ENCODE measurements at regions not wholly inside any gene's neighbourhood (a gene's known extent, or its start where the extent isn't known, plus 50 kb on each side); places are given as distances from the start of the nearest gene placed in this dataset.
"Not testable (repeated sequence)": the region's sequence is repeated elsewhere in the genome, so short reads cannot be mapped to it uniquely, and the experiment has no call there.

DNA sequence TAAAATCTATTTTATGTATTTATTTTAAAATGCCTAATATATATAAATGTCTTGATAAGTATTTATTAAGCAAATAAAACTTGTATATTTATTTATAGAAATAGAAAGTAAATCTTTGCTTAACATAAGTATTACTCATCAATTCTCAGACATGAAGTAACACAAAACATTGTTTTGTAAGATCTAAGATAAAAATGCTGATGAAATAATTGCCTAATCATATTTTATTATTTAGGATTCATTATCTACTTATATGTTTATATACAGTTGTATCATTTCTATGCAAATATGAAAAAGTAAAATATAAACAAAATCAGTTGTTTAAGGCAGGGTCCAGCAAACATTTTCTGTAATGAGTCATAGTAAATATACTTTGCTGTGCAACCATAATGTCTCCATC, 507.8 kb upstream of the CNTN5 start:
- DNase-seq (ENCODE audit: low read depth, low spot score) = no peak

DNA sequence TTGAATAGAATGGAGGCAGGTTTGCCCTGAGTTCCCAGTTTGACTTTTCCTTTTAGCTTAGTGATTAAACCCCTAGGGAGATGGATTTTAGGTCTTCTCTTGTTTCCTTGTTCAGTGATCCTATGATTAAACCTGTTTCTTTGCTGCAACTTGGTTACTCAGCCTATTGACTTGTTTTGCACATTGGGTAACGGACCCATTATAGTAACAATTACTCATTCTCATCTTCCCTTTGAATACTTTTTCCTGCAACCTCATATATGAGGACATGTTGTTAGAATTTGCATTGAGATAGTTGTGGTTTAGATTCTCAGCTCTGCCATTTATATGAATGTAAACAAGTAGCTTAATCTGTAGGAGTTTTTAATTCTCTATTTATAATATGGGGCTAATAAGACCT, 489.2 kb upstream of the CNTN5 start:
- DNase-seq (ENCODE audit: low read depth, low spot score) = no peak

DNA sequence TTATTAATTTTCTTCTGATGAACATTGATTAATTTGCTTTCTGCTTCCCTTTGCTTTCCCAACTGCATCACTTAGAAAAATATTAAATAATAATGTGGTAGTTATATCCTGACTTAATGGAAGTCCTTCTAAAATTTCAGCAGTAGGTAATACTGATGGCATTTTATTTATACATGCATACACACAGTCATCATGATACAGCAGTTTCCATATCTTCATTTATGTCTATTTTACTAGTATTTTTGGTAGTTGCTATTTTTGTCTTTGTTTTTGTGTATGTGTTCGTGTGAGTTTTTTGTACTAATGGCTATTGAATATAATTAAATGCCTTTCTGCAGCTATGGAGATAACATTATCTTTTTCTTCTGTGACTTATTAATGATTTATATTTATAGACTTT, 484.7 kb upstream of the CNTN5 start:
- DNase-seq (ENCODE audit: low read depth, low spot score) = no peak

DNA sequence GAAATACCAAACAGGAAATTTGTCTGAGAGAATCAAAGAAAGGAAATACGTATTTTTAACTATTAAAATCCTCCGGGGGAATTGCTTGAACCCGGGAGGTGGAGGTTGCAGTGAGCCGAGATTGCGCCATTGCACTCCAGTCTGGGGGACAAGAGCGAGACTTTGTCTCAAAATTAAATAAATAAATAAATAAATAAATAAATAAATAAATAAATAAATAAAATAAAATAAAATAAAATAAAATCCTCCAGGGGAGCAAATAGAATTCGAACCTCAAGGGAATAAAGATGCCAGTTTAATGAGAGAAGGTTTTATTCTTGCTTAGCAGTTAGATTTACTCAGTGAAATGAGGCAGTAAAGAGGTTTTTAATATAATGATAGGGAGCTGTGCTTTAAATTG, 482.4 kb upstream of the CNTN5 start:
- not testable (repeated sequence) for DNase-seq (ENCODE audit: low read depth, low spot score)

DNA sequence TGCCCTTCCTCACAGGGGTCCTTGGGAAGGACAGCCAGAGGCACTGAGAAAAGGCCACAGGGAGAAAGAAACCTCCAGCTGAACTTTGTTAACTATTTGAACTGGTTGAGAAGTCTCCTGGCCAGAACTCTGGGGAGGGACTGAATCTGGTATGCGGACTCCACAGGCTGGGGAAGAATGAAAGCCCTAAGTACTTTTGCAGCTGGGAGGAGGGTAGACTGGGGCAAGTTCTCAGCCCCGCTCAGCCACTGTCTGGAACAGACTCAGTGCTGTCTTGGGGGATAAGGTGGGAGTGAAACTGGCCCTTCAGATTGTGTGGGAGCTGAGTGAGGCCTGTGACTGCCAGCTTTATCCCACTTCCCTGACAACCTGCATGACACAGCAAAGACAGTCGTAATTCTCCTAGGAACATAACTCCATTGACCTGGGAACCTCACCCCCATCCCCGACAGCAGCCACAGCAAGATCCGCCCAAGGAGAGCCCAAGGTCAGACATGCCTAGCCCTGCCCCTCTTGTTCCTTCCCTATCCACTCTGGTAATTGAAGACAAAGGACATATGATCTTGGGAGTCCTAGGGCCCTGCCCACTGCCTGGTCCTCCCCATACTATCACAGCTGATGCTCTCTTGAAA, 475.1 kb upstream of the CNTN5 start:
- DNase-seq (ENCODE audit: low read depth, low spot score) = no peak

DNA sequence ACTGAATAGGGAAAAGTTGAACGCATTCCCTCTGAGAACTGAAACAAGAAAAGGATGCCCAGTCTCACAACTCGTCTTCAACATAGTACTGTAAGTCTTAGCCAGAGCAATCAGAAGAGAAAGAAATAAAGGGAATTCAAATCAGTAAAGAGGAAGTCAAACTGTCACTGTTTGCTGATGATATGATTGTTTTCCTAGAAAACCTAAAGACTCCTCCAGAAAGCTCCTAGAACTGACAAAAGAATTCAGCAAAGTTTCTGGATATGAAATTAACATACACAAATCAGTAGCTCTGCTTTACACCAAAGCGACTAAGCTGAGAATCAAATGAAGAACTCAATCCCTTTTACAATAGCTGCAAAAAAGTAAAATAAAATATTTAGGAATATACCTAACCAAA, 471.2 kb upstream of the CNTN5 start:
- no peak for DNase-seq (ENCODE audit: low read depth, low spot score)

DNA sequence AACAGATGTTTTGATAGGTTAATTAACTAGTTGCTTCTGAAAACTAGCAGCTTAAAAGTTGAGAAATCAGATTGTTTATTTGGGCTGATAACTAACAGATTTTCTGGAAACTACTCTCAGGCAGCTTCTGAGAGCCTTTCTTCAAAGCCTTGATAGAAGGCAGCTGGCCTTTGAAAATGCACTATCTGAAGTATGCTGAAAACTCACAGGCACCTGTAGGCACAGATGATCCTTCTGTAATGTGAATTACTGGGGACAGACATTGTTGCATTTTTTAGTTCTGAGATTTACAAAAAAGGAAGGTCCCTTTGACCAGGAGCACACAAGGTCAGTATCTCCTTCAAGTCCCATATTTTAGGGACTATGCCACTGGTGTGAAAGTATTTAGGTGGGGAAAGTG, 460.8 kb upstream of the CNTN5 start:
- DNase-seq (ENCODE audit: low read depth, low spot score) = no peak

DNA sequence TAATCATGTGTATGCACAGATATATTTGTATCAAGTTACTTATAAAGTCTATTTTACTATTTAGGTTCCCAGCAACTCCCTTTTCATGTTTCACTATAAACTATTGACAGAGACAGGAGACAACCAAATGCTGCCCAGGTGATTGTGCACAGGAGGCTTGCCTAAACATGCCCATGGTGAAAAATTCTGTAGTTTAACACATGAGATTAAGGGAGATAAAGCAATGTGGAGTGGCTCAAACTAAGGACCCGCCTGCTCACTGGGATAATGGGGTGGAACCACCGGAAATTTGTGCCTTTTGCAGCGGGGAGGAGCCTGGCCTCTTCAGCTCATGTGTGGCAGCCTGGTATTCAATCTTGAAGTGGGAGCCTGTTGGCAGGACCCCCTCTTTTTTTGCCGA, 459.5 kb upstream of the CNTN5 start:
- no peak for DNase-seq (ENCODE audit: low read depth, low spot score)

DNA sequence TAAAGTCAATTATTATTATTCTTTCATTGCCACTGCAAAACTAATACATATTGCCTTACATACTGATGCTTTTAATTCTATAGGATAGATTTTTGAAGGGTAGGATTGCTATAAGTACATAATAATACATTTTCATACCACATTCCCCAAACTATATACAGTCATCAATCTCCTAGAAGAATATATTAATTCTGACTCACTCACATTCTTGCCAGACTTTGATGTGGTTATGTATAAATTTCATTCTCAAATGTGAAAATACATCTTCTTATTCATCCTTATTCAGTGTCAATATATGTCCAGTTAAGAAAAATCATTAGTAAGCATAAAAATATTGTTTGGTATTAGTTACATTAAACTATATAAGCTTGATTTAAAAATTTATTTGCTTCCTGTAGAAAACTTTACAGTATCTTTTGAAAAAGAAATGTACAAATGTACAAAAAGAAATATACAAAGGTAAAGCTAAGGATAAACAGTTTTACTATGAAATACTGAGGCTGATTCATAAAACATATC, 458.8 kb upstream of the CNTN5 start:
- no peak for DNase-seq (ENCODE audit: low read depth, low spot score)

DNA sequence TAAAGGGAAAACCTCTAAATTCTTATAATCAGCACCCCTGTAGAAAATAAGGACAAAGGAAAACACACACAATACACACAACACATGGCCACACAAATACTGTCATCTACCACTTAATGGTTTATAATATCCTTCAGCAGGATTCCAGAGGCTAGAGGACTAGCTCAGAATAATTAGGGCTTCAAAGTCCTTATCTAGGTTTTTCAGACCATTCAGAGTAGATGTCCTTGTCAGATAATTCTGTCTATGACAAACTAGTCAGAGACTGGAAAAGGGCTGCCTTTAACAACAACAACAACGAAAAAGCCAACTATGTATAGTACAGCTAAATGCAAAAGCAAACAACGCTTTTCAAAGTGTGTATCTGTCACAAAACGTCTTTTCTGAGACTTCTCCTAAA, 456.5 kb upstream of the CNTN5 start:
- no peak for DNase-seq (ENCODE audit: low read depth, low spot score)

DNA sequence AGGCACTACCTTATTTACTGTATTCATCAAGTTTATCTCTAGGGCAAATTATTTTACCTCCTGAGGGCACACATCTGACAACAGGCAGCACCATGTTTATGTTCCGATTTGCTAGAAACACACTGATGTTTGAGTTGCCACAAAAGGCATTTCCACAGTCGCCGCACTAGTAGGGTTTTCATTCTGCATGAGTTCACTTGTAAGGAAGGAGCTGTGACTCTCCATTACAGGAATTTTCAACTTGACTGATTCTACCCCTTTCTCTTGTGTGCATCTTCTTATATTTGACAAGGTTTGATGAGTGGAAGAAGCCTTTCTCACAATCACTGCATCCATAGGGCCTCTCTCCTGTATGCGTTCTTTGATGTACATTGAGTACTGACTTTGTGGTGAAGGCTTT, 455.9 kb upstream of the CNTN5 start:
- no peak for DNase-seq (ENCODE audit: low read depth, low spot score)

DNA sequence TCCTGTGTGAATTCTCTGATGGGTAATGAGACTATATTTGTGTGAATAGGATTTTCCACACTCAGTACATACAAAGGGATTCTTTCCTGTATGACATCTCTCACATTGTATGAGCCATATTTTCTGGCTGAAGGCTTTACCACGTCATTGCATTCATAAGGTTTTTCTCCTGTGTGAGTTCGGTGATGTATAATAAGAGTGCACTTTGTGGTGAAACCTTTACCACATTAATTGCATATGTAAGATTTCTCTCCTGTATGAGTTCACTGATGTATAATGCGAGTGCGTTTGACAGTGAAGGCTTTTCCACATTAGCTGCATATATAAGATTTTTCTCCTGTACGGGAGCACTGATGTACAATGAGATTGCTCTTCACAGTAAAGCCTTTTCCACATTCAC, 455.4 kb upstream of the CNTN5 start:
- DNase-seq (ENCODE audit: low read depth, low spot score) = no peak

DNA sequence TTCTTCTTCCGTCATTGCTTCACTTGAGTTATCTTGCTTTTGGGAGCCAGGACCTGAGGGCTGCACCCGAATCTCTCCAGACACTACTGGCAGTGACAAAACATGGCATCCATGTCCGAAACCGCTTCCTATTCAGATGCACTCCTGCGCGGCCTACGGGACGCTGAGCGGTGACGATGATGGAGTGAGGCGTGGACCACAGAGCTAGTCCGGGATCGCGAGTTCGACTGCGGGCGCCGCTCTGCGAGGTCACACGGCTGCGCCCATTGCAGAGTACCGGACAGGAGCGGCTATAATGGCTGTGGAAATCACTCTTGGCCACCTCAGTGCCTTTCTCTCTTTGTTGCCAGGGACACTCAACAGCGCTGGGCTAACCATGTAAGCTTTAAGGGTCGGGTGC, 453.8 kb upstream of the CNTN5 start:
- DNase-seq (ENCODE audit: low read depth, low spot score) = no peak

DNA sequence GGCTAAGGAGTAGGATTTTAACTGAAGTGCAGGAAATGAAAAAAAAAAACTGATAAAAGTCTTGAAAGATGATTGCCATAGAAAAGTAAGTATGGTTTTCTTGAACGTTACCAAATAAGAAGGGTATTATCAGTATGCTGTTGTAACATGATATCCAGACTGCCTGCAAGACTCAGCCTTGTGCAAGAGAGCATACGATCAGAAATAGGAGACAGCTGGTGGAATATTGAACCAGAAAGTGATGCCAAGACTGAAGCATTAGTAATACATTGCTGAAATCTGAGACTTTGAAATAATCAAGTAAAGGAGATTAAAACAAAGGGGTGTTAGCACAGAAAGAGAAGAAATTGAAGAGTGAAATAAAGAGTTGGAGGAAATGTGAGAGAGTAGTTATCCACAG, 452.7 kb upstream of the CNTN5 start:
- DNase-seq (ENCODE audit: low read depth, low spot score) = no peak

DNA sequence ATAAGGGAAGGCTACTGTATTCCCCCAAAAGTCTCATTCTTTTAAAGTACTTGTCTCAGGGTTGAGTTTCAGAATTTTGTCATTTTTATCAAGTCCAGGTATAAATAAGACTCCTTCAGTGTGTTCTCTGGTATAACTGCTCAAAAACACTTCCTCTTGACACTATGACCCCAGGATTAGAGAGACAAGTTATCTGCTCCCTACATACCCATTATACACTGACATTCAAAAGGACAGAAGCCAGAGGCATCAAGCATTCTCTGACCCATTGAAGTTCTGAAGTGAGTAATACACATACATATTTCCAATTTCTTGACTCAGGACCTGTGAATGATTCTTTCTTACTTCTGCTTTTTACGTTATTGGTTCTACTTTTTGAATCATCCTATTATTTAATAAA, 447.8 kb upstream of the CNTN5 start:
- DNase-seq (ENCODE audit: low read depth, low spot score) = no peak

DNA sequence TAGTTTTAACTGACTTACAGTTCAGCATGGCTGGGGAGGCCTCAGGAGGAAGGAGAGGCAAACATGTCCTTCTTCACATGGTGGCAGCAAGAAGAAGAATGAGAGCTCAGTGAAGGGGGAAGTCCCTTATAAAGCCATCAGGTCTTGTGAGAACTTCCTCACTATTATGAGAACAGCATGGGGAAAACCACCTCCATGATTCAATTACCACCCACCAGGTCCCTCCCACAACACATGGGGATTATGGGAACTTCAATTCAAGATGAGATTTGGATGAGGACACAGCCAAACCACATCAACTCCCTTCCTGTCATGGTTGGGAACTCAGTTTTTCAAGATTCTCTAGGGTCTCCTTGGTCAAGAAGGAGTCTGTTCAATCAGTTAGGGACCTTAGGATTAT, 432.9 kb upstream of the CNTN5 start:
- no peak for DNase-seq (ENCODE audit: low read depth, low spot score)

DNA sequence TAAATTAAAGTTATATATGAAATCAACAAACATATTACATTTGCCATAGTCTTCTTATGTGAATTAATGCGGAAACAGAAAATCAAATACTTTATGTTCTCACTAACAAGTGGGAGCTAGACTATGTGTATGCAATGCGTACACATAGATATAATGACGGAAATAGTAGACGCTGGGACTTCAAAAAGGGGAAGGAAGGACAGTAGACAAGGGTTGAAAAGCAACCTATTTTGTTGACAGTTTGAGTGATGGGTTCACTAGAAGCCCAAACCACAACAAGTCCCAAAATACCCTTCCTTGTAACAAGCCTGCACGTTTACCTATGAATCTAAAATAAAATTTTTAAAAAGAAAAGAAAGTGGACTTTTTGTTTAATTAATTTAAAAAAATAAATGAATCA, 430.8 kb upstream of the CNTN5 start:
- no peak for DNase-seq (ENCODE audit: low read depth, low spot score)

DNA sequence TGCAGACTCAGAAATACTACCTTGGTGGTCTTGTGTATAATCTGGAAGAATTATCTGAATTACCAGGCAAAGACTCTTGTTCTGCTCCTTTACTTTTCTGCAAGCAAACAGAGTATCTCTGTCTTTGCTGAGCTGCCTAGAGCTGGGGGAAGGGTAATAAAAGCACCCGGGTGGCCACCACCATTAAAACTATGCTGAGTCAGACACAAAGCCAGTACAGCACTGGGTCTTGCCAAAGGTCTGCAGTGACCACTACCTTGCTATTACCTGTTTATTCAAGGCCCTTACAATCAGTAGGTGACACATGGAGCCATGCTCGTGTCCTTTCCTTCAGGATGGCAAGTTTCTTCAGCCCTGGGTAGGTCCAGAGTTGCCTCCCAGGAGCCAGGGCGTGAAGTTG, 420.6 kb upstream of the CNTN5 start:
- no peak for DNase-seq (ENCODE audit: low read depth, low spot score)

DNA sequence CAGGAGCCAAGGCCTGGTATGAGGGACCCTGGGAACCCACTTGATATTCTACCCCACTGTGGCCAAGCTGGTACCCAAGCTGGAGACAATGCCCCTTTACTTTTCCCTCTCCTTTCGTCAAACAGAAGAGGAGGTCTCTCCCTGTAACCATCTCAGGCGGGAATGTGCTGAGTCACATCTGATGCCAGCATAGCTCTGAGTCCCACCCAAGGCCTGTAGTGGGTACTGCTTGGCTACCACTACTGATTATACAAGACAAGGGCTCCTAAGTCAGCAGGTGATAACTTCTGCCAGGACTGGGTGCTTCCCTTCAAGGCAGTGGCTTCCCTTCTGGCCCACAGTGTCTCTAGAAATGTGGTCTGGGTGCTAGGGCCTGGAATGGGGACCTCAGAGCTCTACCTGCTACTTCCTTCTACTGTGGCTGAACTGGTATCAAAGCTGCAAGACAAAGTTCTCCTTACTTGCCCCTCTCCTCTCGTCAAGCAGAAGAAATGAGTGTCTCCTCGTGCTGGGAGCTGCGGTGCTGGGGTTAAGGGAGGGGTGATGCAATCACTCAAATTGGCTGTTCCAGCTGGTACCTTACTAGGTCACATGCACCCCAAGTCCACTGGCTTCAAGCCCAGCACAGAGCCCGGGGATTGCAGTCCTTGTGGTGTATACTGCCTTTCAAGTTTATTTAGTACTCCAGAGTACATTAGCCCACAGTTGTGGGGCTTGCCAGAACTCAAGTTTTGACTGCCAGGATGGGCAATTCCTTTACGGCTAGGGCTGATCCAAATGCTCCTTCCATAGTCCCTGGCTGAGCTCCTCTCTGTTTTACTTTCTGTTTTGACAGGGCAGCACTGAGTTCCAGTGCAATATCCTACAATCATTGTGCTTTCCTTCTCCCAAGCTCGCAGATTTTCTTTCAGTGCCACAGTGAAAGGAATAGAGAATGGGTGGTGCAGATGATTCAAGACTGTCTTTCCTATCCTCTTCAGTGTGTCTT, 419.7 kb upstream of the CNTN5 start:
- no peak for DNase-seq (ENCODE audit: low read depth, low spot score)

DNA sequence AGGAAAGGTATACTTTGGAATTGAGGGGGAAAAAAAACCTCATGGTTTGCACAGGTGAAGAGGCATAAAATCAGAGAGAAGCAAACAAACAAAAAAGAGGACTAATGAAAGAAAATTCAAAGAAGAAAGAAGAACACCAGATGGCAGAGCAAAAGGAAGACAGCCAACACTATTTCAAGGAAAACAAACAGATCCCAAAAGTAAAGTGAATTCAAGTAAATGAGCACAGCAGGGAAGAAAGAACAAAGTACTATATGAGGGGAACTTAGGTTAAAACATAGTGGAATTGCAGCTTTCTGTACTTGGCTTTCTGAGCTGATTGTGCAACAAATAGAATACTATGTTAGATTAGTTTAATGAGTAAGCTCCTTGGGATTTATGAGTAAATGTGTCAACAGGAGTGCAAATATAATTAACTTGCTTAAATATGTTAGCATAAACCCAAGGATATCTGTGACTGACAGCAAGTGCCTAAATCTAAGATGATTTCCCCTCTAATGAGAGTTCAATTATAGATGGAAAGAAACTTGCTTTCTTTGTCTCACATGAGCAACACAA, 404.6 kb upstream of the CNTN5 start:
- peak; percentile 7 for DNase-seq (ENCODE audit: low read depth, low spot score)

DNA sequence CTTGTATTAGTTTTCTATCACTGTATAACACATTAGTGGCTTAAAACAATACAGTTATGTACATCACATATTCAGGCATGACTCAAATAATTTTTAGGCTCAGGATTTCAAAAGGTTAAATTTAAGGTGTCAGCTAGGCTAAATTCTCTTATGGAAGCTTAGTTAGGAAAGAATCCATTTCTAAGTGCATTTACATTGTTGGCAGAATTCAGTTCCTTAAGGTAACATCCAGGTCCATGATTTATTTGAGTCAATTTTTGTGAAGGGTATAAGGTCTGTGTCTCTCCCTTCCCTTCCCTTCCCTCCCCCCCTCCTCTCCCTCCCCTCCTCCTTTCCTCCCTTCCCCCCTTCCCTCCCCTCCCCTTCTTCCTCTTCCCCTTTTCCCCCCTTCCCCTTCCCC, 399.0 kb upstream of the CNTN5 start:
- DNase-seq (ENCODE audit: low read depth, low spot score) = no peak

DNA sequence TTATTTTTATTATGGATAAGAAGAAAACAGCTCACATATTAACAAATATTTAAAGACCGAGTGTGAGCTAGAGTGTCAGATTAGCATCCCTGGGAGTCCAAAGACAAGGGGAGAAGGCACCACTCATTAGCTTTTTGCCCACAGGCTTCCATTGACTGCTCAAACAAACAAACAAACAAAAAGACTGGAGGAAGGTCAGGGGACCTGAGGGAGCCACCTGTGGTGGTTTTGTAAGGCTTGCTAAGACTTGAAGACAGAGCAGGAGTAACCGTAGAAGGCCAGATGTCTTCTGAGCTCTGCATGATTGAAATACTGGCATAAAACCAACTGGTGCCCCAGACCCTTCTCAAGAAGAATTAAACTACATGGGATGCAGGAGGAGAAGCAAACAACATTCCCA, 395.2 kb upstream of the CNTN5 start:
- no peak for DNase-seq (ENCODE audit: low read depth, low spot score)

DNA sequence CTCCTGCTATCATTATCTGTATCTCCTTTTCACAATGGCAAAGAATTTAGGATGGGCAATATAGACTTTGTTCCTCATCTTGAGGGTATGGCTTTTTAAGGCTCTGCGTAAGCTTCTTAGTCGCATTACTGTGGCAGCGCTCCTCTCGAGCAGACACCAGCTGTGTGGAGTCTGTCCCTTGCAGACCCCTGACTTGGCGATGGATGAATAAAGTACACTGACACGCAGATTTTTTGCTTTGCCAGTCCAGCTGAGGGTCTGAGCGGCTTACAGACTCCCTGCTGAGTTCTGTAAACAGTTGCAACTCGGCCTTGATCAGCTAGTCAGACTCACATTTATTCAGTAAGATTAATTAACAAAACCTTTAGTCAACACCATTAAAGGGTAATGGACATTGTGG, 390.0 kb upstream of the CNTN5 start:
- DNase-seq (ENCODE audit: low read depth, low spot score) = no peak

Data from smooth muscle cell of the brain vasculature (primary cell).